ENCODE measurements at regions not wholly inside any gene's neighbourhood (a gene's known extent, or its start where the extent isn't known, plus 50 kb on each side); places are given as distances from the start of the nearest gene placed in this dataset.

GRCh38 chr13:107961849-107962608 lies 253.3 kb downstream of the LIG4 start:
- intact Hi-C loops (cut with micrococcal nuclease), result no loop called here
- Histone ChIP-seq H4K20me1 (replicated peaks; ENCODE audit: control insufficient read depth, insufficient read depth, low read length) (no peaks in the 10 kb centered on the region), H3K4me1 (replicated peaks in 1 of 2; ENCODE audit: control insufficient read depth in 2 of 2, insufficient read depth in 2 of 2, low read length in 2 of 2) (no peaks in the 10 kb centered on the region), H3K9ac (ENCODE audit: insufficient read depth in 1 of 2, low read depth in 2 of 2, low read length in 2 of 2) (no peak overlapping the region), H3K9me3 (replicated peaks; ENCODE audit: control insufficient read depth, insufficient read depth, low read depth, low read length) (no peaks in the 10 kb centered on the region), H3K27ac (ENCODE audit: extremely low read depth, low read depth, low read length) (no peak overlapping the region), H3K9me1 (ENCODE audit: control insufficient read depth, insufficient read depth, low read length) (no peaks in the 10 kb centered on the region), H3K36me3 (ENCODE audit: control insufficient read depth, insufficient read depth, low read length) (no peaks in the 10 kb centered on the region), H3K4me2 (ENCODE audit: insufficient read depth, low read length) (no peak overlapping the region), H3K4me3 (no peak overlapping the region), H3K27me3 (ENCODE audit: control insufficient read depth in 2 of 2, insufficient read depth in 2 of 2, low read length in 2 of 2) (no peaks in the 10 kb centered on the region), H2AFZ (ENCODE audit: low read depth, low read length) (no peak overlapping the region), H3K79me2 (ENCODE audit: control insufficient read depth, insufficient read depth, low read length) (no peaks in the 10 kb centered on the region)
- BruUV-seq (replicated peaks), result no TSS peak
- DNase-seq (ENCODE audit: extremely low read depth in 1 of 4, low spot score in 3 of 4), result no peak
- in situ Hi-C loops (cut with MboI), result no loop called here
- ChIA-PET CTCF (ENCODE audit: low intra/inter-chr PET ratio) (no interaction called here), POLR2A (interaction anchor here (0.9 kb wide), 1 partner anchor 21 kb away, joined by 3 read pairs; no protein-coding TSS in a partner anchor)
- WGBS (ENCODE audit: insufficient coverage, low coverage, missing lambda C conversion rate), result 2% methylated on average over 1 of the region's 1 CpG
- FAIRE-seq, result no peak
- no peak for TF ChIP-seq ZNF780A (CRISPR knock-in tag; IDR thresholded peaks at IDR 0.05)
- TF ChIP-seq POLR2H (tag; IDR thresholded peaks at IDR 0.05; ENCODE audit: low read depth), result 0 out of 2 replicates have a peak, but pooled peaks have one; percentile 1
- ATAC-seq, result no peak

GRCh38 chr13:107960301-107960700 lies 255.0 kb downstream of the LIG4 start:
- Histone ChIP-seq H2AFZ (ENCODE audit: low read depth, low read length) (no peak overlapping the region), H3K36me3 (ENCODE audit: control insufficient read depth, insufficient read depth, low read length) (no peaks in the 10 kb centered on the region), H3K27ac (ENCODE audit: extremely low read depth, low read depth, low read length) (no peak overlapping the region), H4K20me1 (replicated peaks; ENCODE audit: control insufficient read depth, insufficient read depth, low read length) (no peaks in the 10 kb centered on the region), H3K27me3 (ENCODE audit: control insufficient read depth in 2 of 2, insufficient read depth in 2 of 2, low read length in 2 of 2) (no peaks in the 10 kb centered on the region), H3K9ac (ENCODE audit: insufficient read depth in 1 of 2, low read depth in 2 of 2, low read length in 2 of 2) (no peak overlapping the region), H3K4me1 (replicated peaks in 1 of 2; ENCODE audit: control insufficient read depth in 2 of 2, insufficient read depth in 2 of 2, low read length in 2 of 2) (no peaks in the 10 kb centered on the region), H3K79me2 (ENCODE audit: control insufficient read depth, insufficient read depth, low read length) (no peaks in the 10 kb centered on the region), H3K9me1 (ENCODE audit: control insufficient read depth, insufficient read depth, low read length) (no peaks in the 10 kb centered on the region), H3K4me2 (ENCODE audit: insufficient read depth, low read length) (no peak overlapping the region), H3K9me3 (replicated peaks; ENCODE audit: control insufficient read depth, insufficient read depth, low read depth, low read length) (no peaks in the 10 kb centered on the region), H3K4me3 (no peak overlapping the region)
- FAIRE-seq (no peak), ATAC-seq (no peak), DNase-seq (ENCODE audit: extremely low read depth in 1 of 4, low spot score in 3 of 4) (no peak)
- TF ChIP-seq ZNF764 (CRISPR knock-in tag; IDR thresholded peaks at IDR 0.05; ENCODE audit: low read depth), result no peak
- TF ChIP-seq, protein P1, sequence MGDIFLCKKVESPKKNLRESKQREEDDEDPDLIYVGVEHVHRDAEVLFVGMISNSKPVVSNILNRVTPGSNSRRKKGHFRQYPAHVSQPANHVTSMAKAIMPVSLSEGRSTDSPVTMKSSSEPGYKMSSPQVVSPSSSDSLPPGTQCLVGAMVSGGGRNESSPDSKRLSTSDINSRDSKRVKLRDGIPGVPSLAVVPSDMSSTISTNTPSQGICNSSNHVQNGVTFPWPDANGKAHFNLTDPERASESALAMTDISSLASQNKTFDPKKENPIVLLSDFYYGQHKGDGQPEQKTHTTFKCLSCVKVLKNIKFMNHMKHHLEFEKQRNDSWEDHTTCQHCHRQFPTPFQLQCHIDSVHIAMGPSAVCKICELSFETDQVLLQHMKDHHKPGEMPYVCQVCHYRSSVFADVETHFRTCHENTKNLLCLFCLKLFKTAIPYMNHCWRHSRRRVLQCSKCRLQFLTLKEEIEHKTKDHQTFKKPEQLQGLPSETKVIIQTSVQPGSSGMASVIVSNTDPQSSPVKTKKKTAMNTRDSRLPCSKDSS (IDR thresholded peaks at IDR 0.05; ENCODE audit: low read depth, partially characterized antibody), result no peak
- POLR2A ChIA-PET, result no interaction called here
- CTCF ChIA-PET (ENCODE audit: low intra/inter-chr PET ratio), result no interaction called here
- intact Hi-C loops (cut with micrococcal nuclease), result no loop called here
- 0% methylated on average over 1 of the region's 1 CpG for WGBS (ENCODE audit: insufficient coverage, low coverage, missing lambda C conversion rate)
- BruUV-seq (replicated peaks), result no TSS peak
- in situ Hi-C loops (cut with MboI), result no loop called here

Data from K562 (cell line).